AG04449 (cell line): ENCODE measurements at regions not wholly inside any gene's neighbourhood (a gene's known extent, or its start where the extent isn't known, plus 50 kb on each side); places are given as distances from the start of the nearest gene placed in this dataset.

ENCODE experiments used
- CTCF ChIA-PET: fragments of 350-600 bp; formaldehyde crosslinking; extraction: SDS; loops from one replicate; lab custom pipeline; 2021; ENCODE audit warnings: antibody characterized with exemption; lab: Yijun Ruan, JAX
- POLR2A ChIA-PET: fragments of 400-600, 350-600 bp; formaldehyde crosslinking; extraction: SDS; loops from one replicate; lab custom pipeline; 2020; ENCODE audit warnings: antibody characterized with exemption, inconsistent platforms; lab: Yijun Ruan, JAX
- DNase-seq: peaks from one replicate; pipeline ENCODE4 v3.0.0-alpha.2; 2010; ENCODE audit warnings: low read depth, low spot score
- H3K4me3 ChIP-seq: 2 replicates; pipeline ENCODE4 v1.5.1; 2011; ENCODE audit warnings: low read depth, mild to moderate bottlenecking, control low read depth, low read length
- TF ChIP-seq, protein P1 (sequence below): IDR thresholded peaks from one replicate; pipeline ENCODE4 v1.5.1; 2011; ENCODE audit warnings: mild to moderate bottlenecking, moderate library complexity, low read length, control low read depth, inconsistent platforms; ENCODE audit not compliant: insufficient read depth; ENCODE audit errors: missing control alignments

DNA sequence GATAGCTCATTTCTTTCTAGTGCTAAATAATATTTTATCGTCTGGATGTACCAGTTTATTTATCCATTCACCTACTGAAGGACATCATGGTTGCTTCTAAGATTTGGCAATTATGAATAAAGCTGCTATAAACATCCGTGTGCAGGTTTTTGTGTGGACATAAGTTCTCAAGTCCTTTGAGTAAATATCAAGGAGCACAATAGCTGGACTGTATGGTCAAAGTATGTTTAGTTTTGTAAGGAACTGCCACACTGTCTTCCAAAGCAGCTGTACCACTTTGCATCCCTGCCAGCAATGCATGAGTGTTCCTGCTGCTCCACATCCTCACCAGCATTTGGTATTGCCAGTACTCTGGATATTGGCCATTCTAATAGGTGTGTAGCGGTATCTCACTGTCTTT lies 447.4 kb downstream of the MED13L start:
- no peak for DNase-seq
- ChIA-PET CTCF (no interaction called here), POLR2A (no interaction called here)
- TF ChIP-seq, protein P1, sequence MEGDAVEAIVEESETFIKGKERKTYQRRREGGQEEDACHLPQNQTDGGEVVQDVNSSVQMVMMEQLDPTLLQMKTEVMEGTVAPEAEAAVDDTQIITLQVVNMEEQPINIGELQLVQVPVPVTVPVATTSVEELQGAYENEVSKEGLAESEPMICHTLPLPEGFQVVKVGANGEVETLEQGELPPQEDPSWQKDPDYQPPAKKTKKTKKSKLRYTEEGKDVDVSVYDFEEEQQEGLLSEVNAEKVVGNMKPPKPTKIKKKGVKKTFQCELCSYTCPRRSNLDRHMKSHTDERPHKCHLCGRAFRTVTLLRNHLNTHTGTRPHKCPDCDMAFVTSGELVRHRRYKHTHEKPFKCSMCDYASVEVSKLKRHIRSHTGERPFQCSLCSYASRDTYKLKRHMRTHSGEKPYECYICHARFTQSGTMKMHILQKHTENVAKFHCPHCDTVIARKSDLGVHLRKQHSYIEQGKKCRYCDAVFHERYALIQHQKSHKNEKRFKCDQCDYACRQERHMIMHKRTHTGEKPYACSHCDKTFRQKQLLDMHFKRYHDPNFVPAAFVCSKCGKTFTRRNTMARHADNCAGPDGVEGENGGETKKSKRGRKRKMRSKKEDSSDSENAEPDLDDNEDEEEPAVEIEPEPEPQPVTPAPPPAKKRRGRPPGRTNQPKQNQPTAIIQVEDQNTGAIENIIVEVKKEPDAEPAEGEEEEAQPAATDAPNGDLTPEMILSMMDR: no peak
- no peak overlapping the region for H3K4me3 ChIP-seq

DNA sequence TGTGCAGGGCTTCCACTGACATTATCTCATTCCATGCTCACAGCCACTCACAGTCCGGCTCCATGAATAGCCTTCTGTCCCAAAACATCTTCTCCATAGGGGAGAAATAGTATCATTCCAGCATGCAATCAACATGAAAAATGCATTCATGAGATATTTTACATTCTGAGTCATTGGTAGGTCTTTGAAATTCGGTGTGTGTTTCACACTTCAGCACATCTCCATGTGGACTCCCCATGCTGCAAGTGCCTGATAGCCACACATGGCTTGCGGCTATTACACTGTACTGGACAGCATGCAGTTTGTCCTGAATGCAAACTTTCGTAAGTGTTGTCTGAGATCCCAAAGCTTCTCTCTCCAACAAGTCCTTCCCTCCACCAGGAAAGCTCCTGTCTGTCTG lies 449.3 kb downstream of the MED13L start:
- POLR2A ChIA-PET: no interaction called here
- no peak overlapping the region for H3K4me3 ChIP-seq
- TF ChIP-seq, protein P1: no peak
- DNase-seq: no peak
- CTCF ChIA-PET: no interaction called here

DNA sequence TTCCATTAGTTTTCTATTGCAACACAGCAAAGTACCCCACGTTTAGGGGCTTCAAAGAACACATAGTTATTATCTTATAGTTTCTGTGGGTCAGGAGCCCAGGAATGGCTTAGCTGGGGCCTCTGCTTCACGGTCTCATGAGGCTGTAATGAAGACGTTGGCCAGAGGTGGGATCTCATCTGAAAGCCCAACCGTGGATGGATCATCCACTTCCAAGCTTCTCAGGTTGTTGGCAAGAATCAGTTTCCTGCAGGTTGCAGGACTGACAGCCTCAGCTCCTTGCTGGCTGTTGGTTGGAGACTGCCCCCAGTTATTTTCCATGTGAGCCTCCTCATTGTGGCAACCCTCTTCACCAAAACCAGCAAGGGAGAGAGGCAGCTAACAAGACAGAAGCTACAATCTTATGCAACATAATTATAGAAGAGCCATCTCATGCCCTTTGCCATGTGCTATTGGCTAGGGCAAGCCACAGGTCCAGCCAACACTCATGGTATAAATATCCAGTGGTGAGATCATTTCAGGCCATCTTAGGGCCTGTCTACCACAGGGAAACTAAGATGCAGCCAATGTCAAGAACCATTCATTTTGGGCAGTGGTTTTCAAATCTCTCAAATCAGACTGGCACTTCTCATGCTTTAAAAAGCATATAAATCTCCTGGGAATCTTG lies 452.4 kb downstream of the MED13L start:
- TF ChIP-seq, protein P1: no peak
- ChIA-PET CTCF (no interaction called here), POLR2A (no interaction called here)
- H3K4me3 ChIP-seq: no peak overlapping the region
- no peak for DNase-seq

DNA sequence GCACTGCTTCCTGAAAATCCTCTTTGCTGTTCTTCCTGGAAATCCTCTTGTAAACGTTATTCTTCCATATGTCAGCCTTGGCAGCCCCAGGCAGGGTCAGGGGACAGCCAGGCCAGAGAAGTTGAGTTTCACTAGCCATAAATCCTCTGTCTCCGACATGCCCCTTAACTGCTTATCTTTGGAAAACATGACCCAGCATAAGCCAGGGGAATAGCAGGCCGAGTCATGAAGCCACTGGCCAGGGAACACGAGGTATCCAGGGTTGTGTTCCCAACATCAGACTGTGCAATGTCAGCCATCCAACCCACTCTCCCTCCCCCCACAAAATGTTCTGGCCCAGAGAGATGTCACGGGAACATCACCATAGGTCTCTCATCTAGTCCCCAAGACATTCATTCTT lies 453.9 kb downstream of the MED13L start:
- POLR2A ChIA-PET: no interaction called here
- CTCF ChIA-PET: no interaction called here
- DNase-seq: no peak
- H3K4me3 ChIP-seq: no peak overlapping the region
- TF ChIP-seq, protein P1: no peak

DNA sequence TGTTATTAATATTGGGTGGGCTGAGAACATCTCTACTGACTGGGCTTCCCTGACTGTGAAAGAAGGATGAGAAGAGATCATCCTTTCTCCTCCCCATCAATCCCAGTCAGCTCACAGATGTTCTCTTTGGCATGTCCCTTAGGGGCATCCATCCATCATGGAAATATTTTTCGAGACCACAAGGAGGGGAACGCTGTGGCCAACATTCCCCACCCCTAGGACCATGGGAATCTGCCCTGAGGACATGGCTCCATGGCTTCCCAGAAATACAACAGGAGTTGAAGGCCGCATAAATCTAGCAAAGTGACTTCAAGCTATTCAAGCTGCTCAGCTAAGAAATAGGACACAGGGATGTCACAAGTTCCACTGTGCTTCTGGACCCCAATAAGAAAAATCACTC lies 456.8 kb downstream of the MED13L start:
- POLR2A ChIA-PET: no interaction called here
- CTCF ChIA-PET: no interaction called here
- DNase-seq: no peak
- H3K4me3 ChIP-seq: no peak overlapping the region
- TF ChIP-seq, protein P1: no peak

DNA sequence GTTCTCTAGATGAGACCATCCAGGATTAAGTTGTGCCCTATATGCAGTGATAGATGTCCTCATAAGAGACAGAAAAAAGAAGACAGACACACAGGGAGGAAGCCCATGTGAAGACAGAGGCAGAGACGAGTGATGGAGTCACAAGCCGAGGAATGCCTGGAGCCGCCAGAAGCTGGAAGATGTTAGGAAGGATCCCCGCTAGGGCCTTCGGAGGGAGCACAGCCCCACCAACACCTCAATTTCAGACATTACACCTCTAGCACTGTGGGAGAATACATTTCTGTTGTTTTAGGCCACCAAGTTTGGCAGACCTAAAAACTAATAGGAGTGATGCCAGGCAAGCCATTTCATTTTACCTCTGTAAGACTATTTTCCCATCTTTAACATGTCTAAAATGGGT lies 458.5 kb downstream of the MED13L start:
- H3K4me3 ChIP-seq: no peak overlapping the region
- DNase-seq: no peak
- ChIA-PET CTCF (no interaction called here), POLR2A (no interaction called here)
- TF ChIP-seq, protein P1: no peak
